ENCODE measurements at regions not wholly inside any gene's neighbourhood (a gene's known extent, or its start where the extent isn't known, plus 50 kb on each side); places are given as distances from the start of the nearest gene placed in this dataset.

DNA sequence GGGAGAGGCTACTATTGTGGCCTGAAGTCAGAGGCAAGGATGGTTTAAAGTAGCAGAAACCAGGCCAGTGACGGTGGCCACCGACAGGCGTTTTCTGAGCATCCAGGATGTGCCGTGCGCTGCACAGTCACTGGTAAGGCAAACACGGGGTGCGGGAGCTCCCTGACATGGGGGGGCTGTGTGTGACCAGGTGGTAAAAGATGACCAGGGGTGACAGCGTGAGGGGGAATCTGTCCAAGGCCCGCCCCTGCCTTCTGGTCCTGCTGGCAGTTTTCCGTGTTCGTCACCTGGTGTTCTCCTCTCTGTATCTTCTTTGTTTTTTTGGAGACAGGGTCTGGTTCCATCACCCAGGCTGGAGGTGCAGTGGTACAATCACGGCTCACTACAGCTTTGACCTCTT, 167.4 kb downstream of the ICE1 start:
- H3K79me2 ChIP-seq (ENCODE audit: insufficient read depth) = no peaks in the 10 kb centered on the region
- 44 to 54% methylated on average over 12 of the region's 12 CpGs for WGBS, 2 experiments (ENCODE audit: low coverage in 1 of 2, low lambda C conversion rate in 2 of 2, missing lambda C conversion rate in 2 of 2)
- H3K27ac ChIP-seq = no peak overlapping the region
- H2AFZ ChIP-seq = no peak overlapping the region
- no peak for DNase-seq
- no peaks in the 10 kb centered on the region for H3K4me1 ChIP-seq (ENCODE audit: insufficient read depth)
- no peak overlapping the region for H3K4me2 ChIP-seq (ENCODE audit: unreplicated experiment)
- no peaks in the 10 kb centered on the region for H3K9me3 ChIP-seq (ENCODE audit: low read depth)
- TF ChIP-seq EZH2 (IDR thresholded peaks at IDR 0.05; ENCODE audit: insufficient read depth, poor library complexity, severe bottlenecking) = no peak
- H3K9me2 ChIP-seq (ENCODE audit: insufficient read depth) = no peaks in the 10 kb centered on the region
- no peaks in the 10 kb centered on the region for H3K27me3 ChIP-seq (replicated peaks; ENCODE audit: insufficient read depth)
- no peaks in the 10 kb centered on the region for H4K20me1 ChIP-seq (ENCODE audit: insufficient read depth)
- in situ Hi-C loops (cut with MboI) = no loop called here
- no peaks in the 10 kb centered on the region for H3F3A ChIP-seq (ENCODE audit: insufficient read depth)
- H3K36me3 ChIP-seq (ENCODE audit: low read depth) = no peaks in the 10 kb centered on the region
- H3K9ac ChIP-seq = no peak overlapping the region
- H3K4me3 ChIP-seq = no peak overlapping the region

DNA sequence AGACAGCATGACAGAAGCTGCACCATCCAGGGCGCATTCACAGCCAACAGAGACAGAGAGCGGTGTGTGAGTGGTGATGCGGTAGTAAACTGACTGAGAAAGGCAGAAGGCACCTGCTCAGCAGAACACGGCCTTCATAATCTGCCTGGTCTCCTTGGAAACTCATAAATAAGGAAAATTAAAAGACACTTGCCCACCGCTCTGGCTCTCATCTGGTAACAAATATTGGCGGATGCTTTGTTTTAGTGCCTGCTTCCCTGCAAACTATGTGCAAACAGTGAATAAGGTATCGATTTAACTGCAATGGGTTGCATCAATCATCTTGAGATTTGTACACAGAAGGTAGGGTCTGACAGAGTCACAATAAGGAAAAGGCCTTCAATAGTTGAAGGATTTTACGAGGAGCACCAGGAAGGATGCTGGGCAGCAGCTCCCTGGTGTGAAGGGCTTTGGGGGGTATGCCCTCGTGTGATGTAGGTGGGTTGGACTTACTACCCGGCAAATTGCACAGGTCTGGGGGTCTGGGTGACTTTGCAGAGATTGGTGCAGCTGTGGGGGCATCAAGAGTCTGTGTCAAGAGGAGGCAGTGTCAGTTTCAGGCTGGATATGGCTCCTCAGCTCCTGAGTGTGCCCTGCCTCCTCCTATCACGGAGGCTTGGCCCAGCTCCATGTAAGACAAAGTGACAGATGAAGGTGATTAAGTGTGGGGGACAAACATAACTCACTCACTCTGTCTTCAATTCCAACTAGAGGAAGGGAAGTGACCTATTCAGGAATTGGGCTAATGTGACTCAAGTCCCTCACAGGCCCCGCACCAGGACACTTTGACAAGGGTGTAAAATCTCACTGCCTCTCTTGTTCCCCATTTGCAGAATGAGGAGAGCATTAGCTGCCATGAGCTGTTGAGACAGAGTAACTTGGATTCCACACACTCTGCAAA, 166.7 kb downstream of the ICE1 start:
- in situ Hi-C loops (cut with MboI) = no loop called here
- TF ChIP-seq EZH2 (IDR thresholded peaks at IDR 0.05; ENCODE audit: insufficient read depth, poor library complexity, severe bottlenecking) (no peak), EZH2phosphoT487 (IDR thresholded peaks at IDR 0.05; ENCODE audit: insufficient read depth, low read depth) (no peak)
- WGBS, 2 experiments (ENCODE audit: low coverage in 1 of 2, low lambda C conversion rate in 2 of 2, missing lambda C conversion rate in 2 of 2) = 13 to 15% methylated on average over 12 of the region's 12 CpGs

DNA sequence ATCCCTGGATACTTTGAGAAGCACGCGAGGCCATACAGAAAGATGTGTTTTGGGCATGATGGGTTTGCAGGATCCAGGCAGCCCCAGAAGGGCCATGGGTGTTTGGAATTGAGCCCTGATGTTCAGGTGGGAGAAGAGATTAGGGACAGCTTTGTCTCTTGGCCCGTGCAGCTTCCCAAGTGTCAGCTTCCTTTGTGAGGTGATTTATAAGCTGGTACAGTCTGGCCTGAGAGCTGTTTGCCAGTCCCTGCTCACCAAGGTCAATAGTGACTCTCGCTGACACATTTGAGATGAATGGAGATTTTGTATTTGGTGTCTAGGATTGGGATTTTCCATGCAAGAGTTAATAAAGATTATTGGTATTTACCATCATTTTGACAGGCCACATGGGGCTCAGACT, 165.9 kb downstream of the ICE1 start:
- WGBS, 2 experiments (ENCODE audit: low coverage in 1 of 2, low lambda C conversion rate in 2 of 2, missing lambda C conversion rate in 2 of 2) = 20 to 29% methylated on average over 4 of the region's 4 CpGs

More for the DNA sequence above, 166.7 kb downstream of the ICE1 start:
- no peaks in the 10 kb centered on the region for H3K36me3 ChIP-seq (ENCODE audit: low read depth)
- H3K9ac ChIP-seq = no peak overlapping the region
- no peaks in the 10 kb centered on the region for H3K4me1 ChIP-seq (ENCODE audit: insufficient read depth)
- DNase-seq = no peak
- no peak overlapping the region for H3K4me2 ChIP-seq (ENCODE audit: unreplicated experiment)
- no peaks in the 10 kb centered on the region for H3K27me3 ChIP-seq (replicated peaks; ENCODE audit: insufficient read depth)
- H2AFZ ChIP-seq = no peak overlapping the region
- H3K9me3 ChIP-seq (ENCODE audit: low read depth) = no peaks in the 10 kb centered on the region
- H3K9me2 ChIP-seq (ENCODE audit: insufficient read depth) = no peaks in the 10 kb centered on the region
- no peak overlapping the region for H3K27ac ChIP-seq
- no peaks in the 10 kb centered on the region for H3K79me2 ChIP-seq (ENCODE audit: insufficient read depth)
- H3K4me3 ChIP-seq = no peak overlapping the region
- no peaks in the 10 kb centered on the region for H4K20me1 ChIP-seq (ENCODE audit: insufficient read depth)
- no peaks in the 10 kb centered on the region for H3F3A ChIP-seq (ENCODE audit: insufficient read depth)

DNA sequence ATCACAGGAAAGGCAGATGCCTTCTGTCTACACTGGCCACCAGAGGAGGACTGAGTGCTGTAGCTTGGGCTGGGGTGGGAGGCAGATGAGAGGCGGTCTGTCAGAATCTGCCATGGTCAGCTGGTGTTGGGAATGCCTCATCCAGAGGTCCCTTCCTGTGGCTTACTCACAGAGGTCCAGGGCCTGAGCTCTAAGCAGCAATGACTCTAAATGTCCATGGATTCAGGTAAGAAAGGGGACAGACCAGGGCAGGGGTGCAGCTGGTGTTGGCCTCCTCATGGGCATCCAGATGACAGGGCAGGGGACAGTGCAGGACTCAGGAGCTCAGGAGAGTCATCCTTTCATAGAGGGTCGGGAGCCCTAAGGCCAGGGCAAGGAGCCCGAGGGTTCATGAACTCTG, 165.0 kb downstream of the ICE1 start:
- H3K9ac ChIP-seq = no peak overlapping the region
- no peaks in the 10 kb centered on the region for H3K4me1 ChIP-seq (ENCODE audit: insufficient read depth)
- no peaks in the 10 kb centered on the region for H4K20me1 ChIP-seq (ENCODE audit: insufficient read depth)
- in situ Hi-C loops (cut with MboI) = no loop called here
- no peak for DNase-seq
- no peaks in the 10 kb centered on the region for H3F3A ChIP-seq (ENCODE audit: insufficient read depth)
- no peaks in the 10 kb centered on the region for H3K9me3 ChIP-seq (ENCODE audit: low read depth)
- H3K27me3 ChIP-seq (replicated peaks; ENCODE audit: insufficient read depth) = no peaks in the 10 kb centered on the region
- no peaks in the 10 kb centered on the region for H3K79me2 ChIP-seq (ENCODE audit: insufficient read depth)
- no peak for TF ChIP-seq EZH2phosphoT487 (IDR thresholded peaks at IDR 0.05; ENCODE audit: insufficient read depth, low read depth)
- TF ChIP-seq EZH2 (IDR thresholded peaks at IDR 0.05; ENCODE audit: insufficient read depth, poor library complexity, severe bottlenecking) = no peak
- no peak overlapping the region for H2AFZ ChIP-seq
- no peaks in the 10 kb centered on the region for H3K36me3 ChIP-seq (ENCODE audit: low read depth)
- H3K27ac ChIP-seq = no peak overlapping the region
- 6 to 9% methylated on average over 3 of the region's 3 CpGs for WGBS, 2 experiments (ENCODE audit: low coverage in 1 of 2, low lambda C conversion rate in 2 of 2, missing lambda C conversion rate in 2 of 2)
- no peak overlapping the region for H3K4me3 ChIP-seq
- H3K4me2 ChIP-seq (ENCODE audit: unreplicated experiment) = no peak overlapping the region
- no peaks in the 10 kb centered on the region for H3K9me2 ChIP-seq (ENCODE audit: insufficient read depth)

More for the DNA sequence above, 165.9 kb downstream of the ICE1 start:
- H4K20me1 ChIP-seq (ENCODE audit: insufficient read depth) = no peaks in the 10 kb centered on the region
- H2AFZ ChIP-seq = no peak overlapping the region
- DNase-seq = no peak
- TF ChIP-seq EZH2phosphoT487 (IDR thresholded peaks at IDR 0.05; ENCODE audit: insufficient read depth, low read depth) (no peak), EZH2 (IDR thresholded peaks at IDR 0.05; ENCODE audit: insufficient read depth, poor library complexity, severe bottlenecking) (no peak)
- H3F3A ChIP-seq (ENCODE audit: insufficient read depth) = no peaks in the 10 kb centered on the region
- no peak overlapping the region for H3K4me2 ChIP-seq (ENCODE audit: unreplicated experiment)
- H3K9me2 ChIP-seq (ENCODE audit: insufficient read depth) = no peaks in the 10 kb centered on the region
- no peaks in the 10 kb centered on the region for H3K9me3 ChIP-seq (ENCODE audit: low read depth)
- no peaks in the 10 kb centered on the region for H3K79me2 ChIP-seq (ENCODE audit: insufficient read depth)
- H3K27ac ChIP-seq = no peak overlapping the region
- no peaks in the 10 kb centered on the region for H3K36me3 ChIP-seq (ENCODE audit: low read depth)
- no peaks in the 10 kb centered on the region for H3K4me1 ChIP-seq (ENCODE audit: insufficient read depth)
- H3K27me3 ChIP-seq (replicated peaks; ENCODE audit: insufficient read depth) = no peaks in the 10 kb centered on the region
- H3K9ac ChIP-seq = no peak overlapping the region
- in situ Hi-C loops (cut with MboI) = no loop called here
- H3K4me3 ChIP-seq = no peak overlapping the region

Data from GM23248 (cell line).